GM12865 (cell line): ENCODE measurements at regions not wholly inside any gene's neighbourhood (a gene's known extent, or its start where the extent isn't known, plus 50 kb on each side); places are given as distances from the start of the nearest gene placed in this dataset.

ENCODE experiments used
- DNase-seq: peaks from one replicate; pipeline ENCODE4 v3.0.0; 2010; ENCODE audit warnings: low read depth
- H3K4me3 ChIP-seq: 2 replicates; pipeline ENCODE4 v1.5.1; 2011; ENCODE audit warnings: mild to moderate bottlenecking, low read depth, low read length, control low read depth
- TF ChIP-seq, protein P1 (sequence below): IDR thresholded peaks from 2 replicates; pipeline ENCODE4 v1.5.1; 2011; ENCODE audit warnings: low read length, control low read depth, low read depth, inconsistent platforms; ENCODE audit not compliant: insufficient read depth; ENCODE audit errors: missing control alignments

GRCh38 chr2:225317186-225317585 lies 82.3 kb upstream of the NYAP2 start:
- no peak for DNase-seq
- TF ChIP-seq, protein P1, sequence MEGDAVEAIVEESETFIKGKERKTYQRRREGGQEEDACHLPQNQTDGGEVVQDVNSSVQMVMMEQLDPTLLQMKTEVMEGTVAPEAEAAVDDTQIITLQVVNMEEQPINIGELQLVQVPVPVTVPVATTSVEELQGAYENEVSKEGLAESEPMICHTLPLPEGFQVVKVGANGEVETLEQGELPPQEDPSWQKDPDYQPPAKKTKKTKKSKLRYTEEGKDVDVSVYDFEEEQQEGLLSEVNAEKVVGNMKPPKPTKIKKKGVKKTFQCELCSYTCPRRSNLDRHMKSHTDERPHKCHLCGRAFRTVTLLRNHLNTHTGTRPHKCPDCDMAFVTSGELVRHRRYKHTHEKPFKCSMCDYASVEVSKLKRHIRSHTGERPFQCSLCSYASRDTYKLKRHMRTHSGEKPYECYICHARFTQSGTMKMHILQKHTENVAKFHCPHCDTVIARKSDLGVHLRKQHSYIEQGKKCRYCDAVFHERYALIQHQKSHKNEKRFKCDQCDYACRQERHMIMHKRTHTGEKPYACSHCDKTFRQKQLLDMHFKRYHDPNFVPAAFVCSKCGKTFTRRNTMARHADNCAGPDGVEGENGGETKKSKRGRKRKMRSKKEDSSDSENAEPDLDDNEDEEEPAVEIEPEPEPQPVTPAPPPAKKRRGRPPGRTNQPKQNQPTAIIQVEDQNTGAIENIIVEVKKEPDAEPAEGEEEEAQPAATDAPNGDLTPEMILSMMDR: no peak
- H3K4me3 ChIP-seq: no peak overlapping the region

GRCh38 chr2:225310745-225311144 lies 88.8 kb upstream of the NYAP2 start:
- TF ChIP-seq, protein P1: no peak
- H3K4me3 ChIP-seq: no peak overlapping the region
- DNase-seq: no peak

DNA sequence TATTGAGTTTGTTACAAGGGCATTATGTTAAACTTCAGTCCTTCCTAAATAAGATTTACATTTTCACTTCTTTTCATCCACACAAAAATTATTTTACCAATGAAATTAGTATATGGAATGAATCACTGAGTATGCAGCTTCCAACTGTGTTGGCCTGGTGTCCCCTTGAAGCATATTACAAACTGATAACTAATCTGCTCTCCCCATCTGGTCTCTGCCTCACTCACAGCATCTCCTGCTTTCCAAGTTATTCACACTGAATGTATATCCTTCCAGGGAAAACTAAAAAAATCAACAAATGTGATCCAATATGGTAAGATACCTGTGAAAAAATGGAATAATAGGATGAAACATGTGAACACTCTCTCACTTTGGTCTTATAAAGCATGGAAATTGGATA lies 90.0 kb upstream of the NYAP2 start:
- TF ChIP-seq, protein P1: no peak
- H3K4me3 ChIP-seq: no peak overlapping the region
- no peak for DNase-seq

GRCh38 chr2:225296951-225297350 lies 102.6 kb upstream of the NYAP2 start:
- H3K4me3 ChIP-seq: no peak overlapping the region
- TF ChIP-seq, protein P1: no peak
- DNase-seq: no peak

DNA sequence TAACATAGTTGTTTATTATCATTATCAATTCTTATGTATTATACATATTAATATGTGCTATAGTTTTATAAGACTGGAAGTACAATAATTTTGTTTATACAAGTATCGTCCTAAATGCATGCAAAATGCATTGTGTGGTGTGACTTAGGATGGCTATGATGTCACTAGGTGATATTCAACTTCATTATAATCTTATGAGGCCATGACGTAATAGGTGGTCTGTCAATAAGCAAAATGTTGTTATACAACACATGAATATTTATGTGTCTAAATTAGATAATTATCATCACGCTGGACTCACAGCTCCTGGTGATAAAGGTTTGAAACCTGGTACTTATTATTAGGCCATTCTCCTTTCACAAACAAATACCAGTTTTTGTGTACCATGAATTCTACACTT lies 104.4 kb upstream of the NYAP2 start:
- DNase-seq: no peak
- no peak overlapping the region for H3K4me3 ChIP-seq
- TF ChIP-seq, protein P1: no peak

- TF ChIP-seq, protein P1: no peak
- H3K4me3 ChIP-seq: no peak overlapping the region
- no peak for DNase-seq
These were observed 105.9 kb upstream of the NYAP2 start for GRCh38 chr2:225293638-225294037.

DNA sequence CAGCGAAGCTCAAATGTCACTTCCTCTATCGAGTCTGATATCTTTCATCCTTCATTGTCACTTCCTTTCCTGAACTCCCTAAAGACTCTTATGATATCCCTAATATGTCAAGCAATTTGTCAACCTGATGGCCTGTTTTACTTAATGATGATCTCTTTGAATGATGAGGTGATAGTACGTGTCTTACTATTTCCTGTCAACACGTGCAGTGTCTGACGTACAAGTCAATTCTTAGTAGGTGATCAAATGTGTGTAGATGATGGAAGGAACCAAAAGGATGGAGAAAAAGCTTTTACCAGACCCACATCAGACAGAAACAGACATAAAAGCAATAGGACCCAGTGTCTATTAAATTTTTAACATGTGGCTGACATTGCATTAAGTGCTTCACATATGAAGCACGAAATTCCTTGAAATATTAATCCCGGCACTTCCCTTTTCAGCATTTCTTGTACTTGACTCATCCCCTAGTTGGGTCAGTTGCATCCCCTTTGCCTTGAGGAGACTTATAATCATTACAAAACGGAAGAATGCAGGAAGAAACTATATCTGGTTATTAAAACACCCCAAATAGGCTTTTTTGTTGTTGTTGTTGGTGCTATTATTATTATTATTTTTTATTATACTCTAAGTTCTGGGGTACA lies 108.6 kb upstream of the NYAP2 start:
- TF ChIP-seq, protein P1: no peak
- no peak overlapping the region for H3K4me3 ChIP-seq
- DNase-seq: no peak
